GM12892 (cell line): ENCODE measurements at regions not wholly inside any gene's neighbourhood (a gene's known extent, or its start where the extent isn't known, plus 50 kb on each side); places are given as distances from the start of the nearest gene placed in this dataset.

ENCODE experiments used
- DNase-seq: peaks from one replicate; pipeline ENCODE4 v3.0.0; 2011; ENCODE audit not compliant: insufficient read length
- FAIRE-seq: peaks from 2 replicates; lab custom pipeline; 2011; peaks lifted over from hg19 to GRCh38; lab: Jason Lieb, UNC
- POLR2A ChIP-seq: IDR thresholded peaks from 2 replicates; pipeline ENCODE4 v1.6.1; 2011; ENCODE audit warnings: low read depth, low read length, control low read depth
- POLR2AphosphoS5 ChIP-seq: IDR thresholded peaks from 2 replicates; pipeline ENCODE4 v1.6.1; 2011; ENCODE audit warnings: low read depth, low read length, control low read depth
- TAF1 ChIP-seq: IDR thresholded peaks from 2 replicates; pipeline ENCODE4 v1.6.1; 2011; ENCODE audit warnings: low read depth, mild to moderate bottlenecking, control low read depth, low read length, borderline replicate concordance

GRCh38 chr4:177070533-177071058, 239.1 kb upstream of the NEIL3 start:
- FAIRE-seq (no peak), DNase-seq (no peak)
- TF ChIP-seq POLR2AphosphoS5 (no peak), POLR2A (no peak), TAF1 (no peak)

GRCh38 chr4:177077095-177077971, 232.3 kb upstream of the NEIL3 start:
- no peak for TF ChIP-seq POLR2AphosphoS5
- DNase-seq (no peak), FAIRE-seq (no peak)

GRCh38 chr4:177079327-177079726, 230.3 kb upstream of the NEIL3 start:
- no peak for DNase-seq

GRCh38 chr4:177080388-177080787, 229.3 kb upstream of the NEIL3 start:
- FAIRE-seq (no peak), DNase-seq (no peak)
- no peak for TF ChIP-seq POLR2AphosphoS5
- no peak for TF ChIP-seq TAF1
- no peak for TF ChIP-seq POLR2A

More at GRCh38 chr4:177079327-177079726, 230.3 kb upstream of the NEIL3 start:
- no peak for FAIRE-seq
- no peak for TF ChIP-seq POLR2A
- no peak for TF ChIP-seq TAF1
- no peak for TF ChIP-seq POLR2AphosphoS5

- no peak for TF ChIP-seq POLR2AphosphoS5
- no peak for TF ChIP-seq POLR2A
- no peak for TF ChIP-seq TAF1
- FAIRE-seq (no peak), DNase-seq (no peak)
Observed at GRCh38 chr4:177087060-177087459, 222.6 kb upstream of the NEIL3 start.

- FAIRE-seq (no peak), DNase-seq (no peak)
- no peak for TF ChIP-seq POLR2AphosphoS5
- TF ChIP-seq TAF1 = no peak
- TF ChIP-seq POLR2A = no peak
Observed at GRCh38 chr4:177087499-177087898, 222.2 kb upstream of the NEIL3 start.

- TF ChIP-seq POLR2AphosphoS5 = no peak
- no peak for TF ChIP-seq POLR2A
- no peak for TF ChIP-seq TAF1
- no peak for DNase-seq
- FAIRE-seq = no peak
Observed at GRCh38 chr4:177091515-177091914, 218.2 kb upstream of the NEIL3 start.

GRCh38 chr4:177092807-177093206, 216.9 kb upstream of the NEIL3 start:
- no peak for FAIRE-seq
- DNase-seq = no peak
- no peak for TF ChIP-seq POLR2AphosphoS5
- no peak for TF ChIP-seq TAF1
- no peak for TF ChIP-seq POLR2A

- no peak for DNase-seq
- TF ChIP-seq POLR2AphosphoS5 = no peak
- no peak for TF ChIP-seq TAF1
- no peak for TF ChIP-seq POLR2A
- FAIRE-seq = no peak
Observed at GRCh38 chr4:177093964-177094363, 215.7 kb upstream of the NEIL3 start.

- no peak for FAIRE-seq
- no peak for DNase-seq
- TF ChIP-seq TAF1 (no peak), POLR2AphosphoS5 (no peak), POLR2A (no peak)
Observed at GRCh38 chr4:177097291-177097690, 212.4 kb upstream of the NEIL3 start.

- no peak for TF ChIP-seq TAF1
- no peak for TF ChIP-seq POLR2A
- TF ChIP-seq POLR2AphosphoS5 = no peak
- no peak for FAIRE-seq
- DNase-seq = no peak
Observed at GRCh38 chr4:177099211-177099610, 210.5 kb upstream of the NEIL3 start.

- FAIRE-seq = no peak
- DNase-seq = no peak
- TF ChIP-seq POLR2AphosphoS5 (no peak), POLR2A (no peak), TAF1 (no peak)
Observed at GRCh38 chr4:177100307-177100706, 209.4 kb upstream of the NEIL3 start.

GRCh38 chr4:177103619-177104018, 206.1 kb upstream of the NEIL3 start:
- DNase-seq (no peak), FAIRE-seq (no peak)
- TF ChIP-seq POLR2A (no peak), TAF1 (no peak), POLR2AphosphoS5 (no peak)
